NCI-H1105 treated with DMSO at 0.1 percent for 48 hours (cell line): ENCODE measurements at regions not wholly inside any gene's neighbourhood (a gene's known extent, or its start where the extent isn't known, plus 50 kb on each side); places are given as distances from the start of the nearest gene placed in this dataset.

ENCODE experiments used
- DNase-seq: peaks from one replicate; lab custom pipeline; 2025; lab: John Stamatoyannopoulos, UW

DNA sequence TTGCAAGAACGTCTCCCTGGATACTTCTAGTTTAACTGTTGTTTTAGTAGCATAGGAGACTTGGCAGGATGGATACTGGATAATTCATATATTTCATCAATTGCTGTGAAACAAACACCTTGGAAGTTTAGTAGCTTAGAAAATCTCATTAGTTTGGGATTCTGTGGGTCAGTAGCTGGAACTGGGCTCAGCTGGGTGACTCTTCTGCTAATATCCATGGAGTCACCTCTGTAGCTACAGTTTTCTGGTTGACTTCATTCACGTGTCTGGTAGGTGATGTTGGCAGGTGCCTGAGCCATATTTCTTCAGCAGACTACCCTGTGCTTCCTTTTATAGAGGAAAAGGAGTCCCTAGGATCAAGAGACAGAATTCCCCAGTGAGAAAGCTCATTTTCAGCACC is 208.9 kb upstream of the PFKP start:
- DNase-seq = no peak

DNA sequence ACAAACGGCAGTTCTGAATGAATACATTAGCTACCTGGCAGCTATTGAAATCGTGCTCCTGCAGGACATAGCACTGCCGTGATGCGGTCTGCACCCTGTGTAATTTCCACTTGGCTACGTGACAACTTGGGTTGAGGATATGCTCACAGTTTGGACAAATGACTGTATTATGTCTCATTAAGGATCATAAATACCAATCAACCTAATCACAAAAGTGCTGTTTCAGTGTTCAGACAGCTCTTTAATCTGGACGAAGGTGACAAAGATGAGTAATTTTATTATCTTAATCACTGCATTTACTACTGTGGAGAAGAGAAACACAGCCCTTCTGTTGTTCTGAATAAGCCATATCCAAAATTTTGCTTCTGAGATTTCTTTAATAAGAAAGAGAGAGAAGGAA is 210.8 kb upstream of the PFKP start:
- DNase-seq = peak; percentile 58

DNA sequence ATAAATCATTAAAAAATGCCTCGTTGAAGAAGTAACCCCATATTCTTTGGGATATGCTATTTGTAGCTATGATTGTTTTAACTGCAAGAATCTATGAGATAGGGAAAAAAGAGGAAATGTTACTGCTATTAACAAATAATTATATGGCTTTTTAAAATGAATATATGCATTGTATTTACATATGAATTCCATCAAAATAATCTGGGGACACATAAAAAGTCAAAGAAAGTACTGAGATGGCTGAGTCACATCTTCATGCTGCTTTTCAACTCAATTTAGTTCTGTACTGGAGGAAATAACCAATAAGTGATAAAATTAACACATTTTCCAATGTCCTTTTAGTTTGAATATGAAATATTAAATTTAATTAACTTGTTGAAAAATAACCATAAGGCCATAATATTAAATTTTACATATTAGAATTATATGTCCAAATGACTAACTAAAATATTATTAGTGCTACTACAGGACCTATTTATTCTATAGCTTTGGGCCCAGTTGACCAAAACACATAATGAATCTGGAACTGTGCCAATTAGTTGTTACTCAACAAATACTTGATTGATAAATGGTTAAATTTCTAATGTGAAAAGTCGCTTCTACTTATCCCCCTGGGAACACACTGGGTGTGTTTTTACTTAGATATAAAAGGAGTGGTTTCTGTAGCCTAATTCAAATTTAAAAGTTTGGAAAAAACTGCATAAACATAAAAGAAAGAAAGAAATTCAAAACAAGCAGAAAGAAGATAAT is 214.6 kb upstream of the PFKP start:
- no peak for DNase-seq

DNA sequence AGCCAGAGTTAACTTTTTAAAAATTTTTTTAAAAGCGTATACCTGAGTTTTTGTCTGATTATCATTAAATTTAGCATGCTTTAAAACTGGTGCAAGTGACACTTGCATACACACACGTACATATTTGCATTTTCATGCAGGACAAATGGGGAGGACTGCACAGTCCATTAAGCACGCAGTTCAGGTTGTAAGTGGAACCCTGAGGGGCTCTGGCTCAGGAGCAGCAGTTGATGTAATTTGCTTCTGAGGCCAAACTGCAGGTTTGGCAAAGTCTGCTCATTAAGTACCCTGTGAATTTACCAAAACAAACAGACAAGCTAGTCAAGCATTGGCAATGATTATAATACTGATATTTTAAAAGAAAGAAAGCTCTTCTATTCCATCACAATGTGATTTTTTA is 215.8 kb upstream of the PFKP start:
- DNase-seq = peak; percentile 75

DNA sequence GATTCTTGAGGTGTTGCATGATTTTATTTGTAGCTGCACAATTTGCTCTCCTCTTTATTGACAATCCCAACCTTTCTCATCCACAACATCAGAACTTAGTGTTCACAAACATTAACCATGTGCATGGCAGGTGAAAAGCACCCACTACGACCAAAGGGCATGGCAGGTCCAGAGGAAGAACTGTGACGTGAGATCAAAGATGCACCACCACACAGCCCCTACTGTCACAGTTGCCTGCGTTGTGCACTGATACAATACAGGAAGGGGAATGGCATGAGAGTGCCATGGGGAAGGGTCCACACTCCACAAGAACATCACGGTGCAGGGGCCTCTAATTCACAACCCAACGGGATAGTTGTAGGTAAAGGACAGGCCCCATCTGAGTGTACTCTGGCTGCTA is 217.1 kb upstream of the PFKP start:
- DNase-seq = no peak

DNA sequence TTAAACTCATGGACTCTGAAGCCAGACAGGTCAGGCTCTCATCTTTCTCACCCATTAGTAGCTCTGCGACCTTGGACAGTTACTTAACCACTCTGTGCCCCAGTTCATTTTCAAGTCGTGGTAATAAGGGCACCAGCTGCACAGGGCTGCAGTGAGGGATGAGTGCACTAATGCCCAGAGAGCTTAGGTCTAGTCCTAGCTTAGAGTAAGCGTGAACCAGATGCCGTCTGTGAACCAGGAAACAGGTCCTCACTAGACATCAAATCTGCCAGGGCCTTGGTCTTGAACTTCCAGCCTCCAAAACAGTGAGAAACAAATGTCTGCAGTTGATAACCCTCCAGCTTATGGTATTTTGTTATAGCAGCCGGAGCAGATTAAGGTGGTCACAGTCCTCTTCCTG is 222.4 kb upstream of the PFKP start:
- no peak for DNase-seq

DNA sequence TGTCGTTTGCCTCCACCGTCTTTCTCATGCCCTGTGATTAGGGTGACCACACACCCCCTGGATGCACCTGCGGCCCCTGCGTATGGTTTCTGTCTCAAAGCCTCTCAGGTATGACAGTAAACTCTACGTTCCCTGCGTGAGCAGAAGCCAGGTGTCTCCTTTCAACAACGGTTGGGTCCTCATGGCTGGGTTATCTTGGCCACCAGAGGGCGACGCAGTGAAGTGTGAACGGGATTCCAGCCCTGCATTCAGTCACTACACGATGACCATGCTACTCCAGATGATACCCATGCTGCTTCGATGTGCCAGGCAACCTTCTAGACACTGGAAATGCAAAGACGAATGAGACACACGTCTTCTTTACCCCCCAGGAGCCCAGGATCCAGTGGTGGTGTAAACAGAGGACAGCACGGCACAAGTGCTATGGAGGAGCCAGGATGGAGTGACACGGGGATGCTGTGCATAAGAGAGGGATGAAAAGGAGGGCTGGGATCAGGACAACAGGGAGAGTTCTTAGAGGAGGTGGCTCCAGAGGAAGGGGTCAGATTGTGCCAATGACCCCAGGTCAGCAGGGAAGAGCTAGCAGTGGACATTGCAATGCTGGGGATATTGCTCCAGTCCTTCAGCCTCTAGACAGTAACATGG is 228.1 kb upstream of the PFKP start:
- DNase-seq = no peak

DNA sequence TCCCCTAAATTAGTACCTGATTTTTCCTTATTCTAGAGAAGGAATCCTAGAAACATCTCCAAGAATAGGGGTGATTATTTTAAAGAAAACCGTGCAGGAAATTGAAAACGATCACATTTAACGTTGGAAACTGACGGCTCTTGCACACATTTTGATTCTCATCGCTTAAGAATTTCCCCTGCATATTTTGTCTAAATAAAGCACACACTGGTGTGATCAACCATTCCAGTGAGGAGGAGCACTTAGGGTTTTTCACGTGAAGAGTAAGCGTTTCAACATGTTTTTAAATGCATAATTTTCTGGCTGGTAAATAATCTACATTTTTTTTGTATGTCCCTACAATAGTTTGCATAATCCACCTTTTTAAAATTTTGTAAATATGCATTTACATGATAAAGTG is 229.7 kb upstream of the PFKP start:
- DNase-seq = no peak

DNA sequence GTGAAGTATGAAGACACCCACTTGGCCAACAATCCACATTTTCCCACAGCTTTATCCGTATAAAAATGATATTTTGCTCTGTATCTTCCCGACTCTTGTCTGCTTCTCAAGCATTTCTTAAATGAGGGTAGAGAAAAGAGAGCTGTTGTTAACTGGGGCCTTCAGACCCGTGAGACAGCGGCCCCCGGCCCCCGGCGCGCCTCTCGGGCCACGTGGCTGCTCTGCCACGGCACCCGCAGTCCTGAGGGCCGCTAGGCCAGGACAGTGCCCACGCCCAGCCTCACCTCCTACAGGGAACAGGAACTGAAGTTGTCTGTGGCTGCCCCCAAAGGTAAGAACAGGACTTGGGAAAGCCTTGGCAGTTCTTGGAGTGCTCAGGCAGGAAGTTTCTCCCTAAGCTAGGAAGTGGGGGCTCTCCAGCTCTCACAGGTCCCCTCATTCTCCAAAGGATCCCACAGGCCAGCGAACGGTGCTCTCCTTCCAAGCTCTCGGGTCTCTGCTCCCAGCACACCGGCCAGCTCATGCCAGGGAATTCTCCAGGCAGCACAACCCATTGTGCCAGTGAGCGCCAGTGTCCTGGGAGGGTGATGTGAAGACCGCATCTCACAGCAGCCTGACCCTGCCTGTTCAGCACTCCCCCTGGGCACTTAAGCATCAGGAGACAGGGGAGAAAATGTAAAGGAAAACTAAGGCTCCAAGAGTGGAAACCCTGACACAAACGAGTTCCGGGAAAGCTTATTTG is 230.3 kb upstream of the PFKP start:
- no peak for DNase-seq

DNA sequence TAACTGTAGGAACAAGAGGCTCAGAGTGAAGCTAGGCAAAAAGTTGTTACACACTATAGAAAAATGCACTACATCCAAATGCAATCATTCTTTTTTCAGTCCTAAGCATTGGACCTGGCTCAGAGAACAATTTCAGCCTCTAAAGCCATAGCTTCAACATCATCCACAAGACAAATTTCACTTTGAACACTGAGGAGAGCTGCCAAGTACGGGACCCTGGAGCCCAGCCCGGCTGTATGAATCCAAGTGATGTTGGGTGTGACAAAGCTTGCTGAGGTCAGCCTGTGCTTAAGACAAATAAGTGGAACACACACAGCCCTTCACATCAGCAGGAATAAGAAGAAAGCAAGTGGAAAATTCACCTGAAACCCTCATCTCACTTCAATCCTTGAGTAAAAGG is 233.1 kb upstream of the PFKP start:
- DNase-seq = no peak

DNA sequence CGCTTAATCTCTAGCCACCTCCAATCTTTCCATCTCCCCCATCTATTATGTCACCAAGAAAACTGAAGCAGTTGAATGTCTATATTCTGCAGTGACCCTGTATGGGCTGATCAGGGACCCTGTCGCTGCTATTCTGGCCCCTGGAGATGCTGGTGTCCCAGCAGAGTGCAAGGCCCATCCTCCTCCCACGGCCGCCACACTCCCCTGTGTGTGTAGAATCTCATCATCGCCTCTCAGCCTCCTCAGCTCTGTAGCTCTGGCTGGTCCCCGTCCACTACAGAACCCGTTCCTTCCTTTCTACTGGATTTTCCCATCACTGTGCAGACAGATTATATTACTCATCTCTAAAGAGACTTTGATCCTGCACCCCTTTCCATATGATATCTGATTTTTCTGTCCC is 235.8 kb upstream of the PFKP start:
- no peak for DNase-seq

DNA sequence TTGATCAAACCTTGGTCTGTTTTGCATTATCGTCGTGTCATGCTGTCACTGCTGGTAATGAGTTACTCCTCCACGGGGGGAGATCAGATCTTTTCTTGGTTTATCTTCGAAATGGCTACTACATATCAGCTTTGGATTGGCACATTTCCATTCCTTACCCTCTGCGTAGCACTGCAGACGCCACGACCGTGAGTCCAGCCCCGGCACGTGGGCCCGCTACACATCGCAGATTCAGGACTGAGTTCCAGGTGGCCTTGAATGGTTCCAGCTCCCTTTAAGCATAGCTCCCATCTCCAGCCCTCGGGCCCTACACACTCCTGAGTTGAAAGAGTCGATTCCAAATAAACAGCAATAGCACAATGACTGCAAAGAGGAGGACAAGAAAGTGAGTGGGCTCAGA is 238.6 kb upstream of the PFKP start:
- no peak for DNase-seq

DNA sequence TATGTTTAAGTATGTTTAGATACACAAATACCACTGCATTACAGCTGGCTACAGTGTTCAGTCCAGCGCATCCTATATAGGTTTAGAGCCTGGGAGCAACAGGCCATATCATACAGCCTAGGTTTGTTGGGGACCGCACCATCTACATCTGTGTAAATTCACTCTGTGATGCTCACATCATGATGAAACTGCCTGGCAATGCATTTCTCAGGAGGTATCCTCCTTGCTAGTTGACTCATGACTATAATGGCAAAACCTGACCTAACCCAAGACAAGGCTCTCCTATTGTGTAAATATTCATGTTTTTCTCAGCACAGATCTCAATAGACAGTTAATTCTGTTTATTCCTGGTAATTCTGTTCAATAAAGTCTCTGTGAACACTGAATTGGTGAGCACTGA is 240.7 kb upstream of the PFKP start:
- no peak for DNase-seq

DNA sequence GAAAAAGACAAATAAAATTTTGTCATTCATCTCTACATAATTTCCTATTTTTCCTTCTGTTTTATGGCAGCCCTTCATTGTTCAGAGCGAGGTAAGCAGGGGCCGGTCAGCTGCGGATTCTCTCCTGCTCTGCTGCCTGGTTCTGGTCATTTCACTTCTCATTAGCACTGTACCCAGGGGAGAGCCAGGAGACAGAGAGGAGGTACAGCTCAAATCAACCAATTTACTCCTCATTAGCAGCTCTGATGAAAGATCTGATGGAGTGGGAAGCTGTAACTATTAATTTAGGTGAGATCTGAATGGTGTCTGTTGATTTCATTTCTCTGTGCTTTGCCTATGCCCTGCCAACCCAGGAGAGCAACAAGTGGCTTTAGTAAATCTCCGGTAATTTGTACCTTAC is 241.5 kb upstream of the PFKP start:
- DNase-seq = no peak

DNA sequence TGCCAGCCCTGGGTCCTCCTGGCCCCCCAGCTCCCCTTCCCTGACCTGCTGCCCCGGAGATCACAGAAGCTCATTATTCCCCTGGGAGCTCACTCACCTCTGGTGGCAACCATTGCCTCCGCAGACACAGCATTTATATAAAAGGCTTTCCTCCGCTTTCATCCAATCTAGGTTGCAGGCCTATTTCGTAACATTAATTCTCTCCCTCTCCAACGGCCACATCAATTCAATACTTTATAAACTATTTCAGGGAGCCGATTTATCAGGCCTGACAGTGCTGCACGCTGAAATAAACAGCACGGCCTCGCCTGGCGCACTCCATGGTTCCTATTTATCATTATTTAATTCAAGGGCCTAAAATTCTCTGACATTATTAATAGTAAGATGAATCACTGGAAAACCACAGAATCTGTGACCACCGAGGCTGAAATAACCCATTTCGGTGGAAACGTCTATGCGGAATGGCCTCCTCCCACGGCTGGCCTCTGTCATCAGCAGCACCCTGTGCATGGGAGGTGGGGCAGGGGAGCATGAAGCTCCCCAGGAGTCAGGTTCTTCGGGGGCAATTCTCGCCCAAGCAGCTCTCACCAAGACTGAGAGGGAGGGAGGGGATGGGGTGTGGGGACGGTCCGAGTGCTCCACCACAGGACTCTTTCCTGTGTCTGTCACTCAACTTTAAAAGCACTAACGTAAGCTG is 249.3 kb upstream of the PFKP start:
- DNase-seq = no peak

DNA sequence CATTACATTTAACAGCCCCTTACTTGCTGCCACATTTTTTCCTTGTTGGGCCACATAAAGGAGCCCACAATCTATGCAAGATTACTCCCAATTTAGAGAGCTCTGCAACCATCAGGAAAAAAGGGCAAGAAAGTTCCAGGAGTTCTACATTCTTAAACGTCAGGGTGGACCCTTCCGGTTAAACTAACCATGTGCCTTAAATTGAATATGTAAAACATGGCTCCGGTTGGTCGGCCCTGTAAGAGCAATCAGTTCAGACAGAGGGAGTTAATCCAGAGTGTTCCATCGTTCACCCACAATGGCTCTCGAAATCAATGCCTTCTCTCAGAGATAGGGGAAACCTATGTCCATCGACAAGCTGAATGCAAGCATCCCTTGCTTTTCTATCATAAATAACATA is 253.7 kb upstream of the PFKP start:
- DNase-seq = no peak

DNA sequence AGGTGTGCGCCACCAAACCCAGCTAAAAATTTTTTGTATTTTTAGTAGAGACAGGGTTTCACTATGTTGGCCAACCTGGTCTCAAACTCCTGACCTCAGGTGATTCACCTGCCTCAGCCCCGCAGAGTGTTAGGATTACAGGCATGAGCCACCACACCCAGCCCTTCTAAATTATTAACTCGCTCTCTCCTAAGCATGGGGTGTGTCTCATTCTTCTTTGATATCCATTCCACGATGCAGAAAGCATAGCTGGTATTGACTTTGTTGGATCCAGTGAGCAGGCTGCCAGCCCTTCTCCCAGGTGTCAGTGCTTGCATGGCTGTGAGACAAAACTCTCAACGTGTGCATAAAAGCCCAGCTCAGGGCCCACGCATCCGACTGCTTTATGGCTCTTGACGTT is 254.1 kb upstream of the PFKP start:
- DNase-seq = no peak

DNA sequence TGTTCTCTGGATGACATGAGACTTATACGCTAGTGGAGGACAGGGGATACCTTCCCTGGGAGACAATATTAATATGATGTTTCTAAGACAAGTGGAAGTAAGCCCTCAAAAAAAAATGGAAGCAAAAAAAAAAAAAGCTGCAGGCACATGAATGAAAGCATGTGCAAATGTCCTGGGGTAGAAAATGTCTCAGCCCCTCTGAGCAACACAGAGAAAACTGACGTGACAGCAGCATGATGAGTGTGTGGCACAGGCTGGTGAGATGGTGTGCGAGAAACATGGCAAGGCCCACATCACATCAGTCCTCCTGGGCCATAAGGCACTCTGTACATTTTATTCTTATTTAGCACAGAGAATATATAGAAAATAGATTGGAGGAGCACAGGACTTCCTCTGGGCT is 254.7 kb upstream of the PFKP start:
- DNase-seq = no peak

DNA sequence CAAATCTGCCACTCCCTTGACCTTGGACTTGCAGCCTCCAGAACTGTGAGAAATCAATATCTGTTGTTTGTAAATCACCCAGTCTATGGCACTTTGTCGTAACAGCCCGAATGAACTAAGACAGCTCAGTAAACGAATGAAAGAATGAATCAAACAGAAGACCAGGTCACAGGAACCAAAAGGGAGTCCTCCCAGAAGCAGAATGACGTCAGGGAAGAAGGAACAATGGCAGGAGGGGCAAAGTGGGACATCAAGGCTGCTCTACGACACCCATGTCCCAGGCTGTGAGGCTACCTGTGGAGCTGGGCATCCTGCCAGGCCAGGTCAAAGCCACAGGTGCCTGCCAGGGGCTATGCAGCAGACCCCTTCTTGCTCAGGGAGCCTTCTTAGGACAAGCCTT is 267.2 kb upstream of the PFKP start:
- no peak for DNase-seq

DNA sequence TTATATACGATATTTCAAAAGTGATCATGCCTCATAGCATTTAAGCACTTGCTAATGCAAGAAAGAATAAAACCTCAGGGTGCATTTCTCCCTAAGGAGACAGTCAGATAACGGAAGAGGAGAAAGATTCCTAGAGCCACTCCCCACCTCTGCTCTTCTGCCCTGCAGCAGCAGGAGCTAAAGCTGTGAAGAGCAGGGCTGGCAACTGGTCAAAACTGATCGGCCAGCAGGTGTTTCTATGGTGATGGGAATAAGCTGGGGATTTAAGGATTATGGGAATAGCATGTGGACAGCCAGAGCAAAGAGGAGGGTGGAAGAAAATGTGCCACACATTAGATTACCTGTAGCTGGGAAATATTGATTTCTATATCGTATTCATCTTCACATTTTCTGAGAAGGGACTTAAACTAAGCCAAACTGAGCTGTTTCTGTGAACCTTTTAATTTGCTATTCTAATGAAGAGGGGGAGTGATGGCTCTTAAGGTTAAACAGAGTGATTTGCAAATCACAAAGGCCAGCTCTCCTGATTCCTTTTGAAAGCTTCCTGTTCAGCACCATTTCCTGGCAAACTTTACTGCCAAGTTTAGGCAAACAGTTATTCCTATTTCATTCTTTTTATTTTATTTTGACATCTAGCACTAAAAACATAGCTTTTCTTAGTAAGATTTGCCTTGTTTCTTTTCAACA is 268.9 kb upstream of the PFKP start:
- DNase-seq = peak; percentile 20

DNA sequence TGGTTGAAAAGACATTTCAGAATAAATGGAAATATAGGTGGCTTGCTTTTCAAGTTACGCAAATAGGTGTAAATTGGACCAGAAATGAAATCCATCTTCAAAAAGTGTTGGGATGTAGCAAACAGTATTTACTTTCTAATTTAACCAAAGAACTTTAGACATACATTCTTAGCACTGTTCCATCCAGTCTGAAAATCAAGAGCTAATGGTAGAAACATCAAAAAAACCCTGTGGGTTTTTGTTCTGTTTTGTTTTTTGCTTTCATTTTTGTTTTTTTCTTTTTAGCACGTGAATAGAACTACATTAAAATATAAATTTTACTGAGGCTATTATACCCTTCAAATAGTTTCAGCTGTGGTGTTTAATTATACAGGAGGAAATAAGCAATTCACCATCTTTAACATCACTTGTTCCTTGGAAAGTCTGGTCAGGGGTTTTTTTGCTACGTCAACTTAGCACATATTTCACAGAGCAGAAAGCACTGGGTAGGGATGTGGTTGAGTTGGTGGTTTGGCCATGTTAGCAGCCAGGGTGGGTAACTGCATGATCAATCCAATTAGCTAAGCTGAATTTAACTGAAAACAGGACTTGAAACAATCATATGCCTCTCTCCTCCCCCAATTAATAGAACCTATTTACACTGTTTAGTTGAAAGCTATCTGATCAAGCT is 275.4 kb upstream of the PFKP start:
- DNase-seq = no peak
